ENCODE measurements at regions not wholly inside any gene's neighbourhood (a gene's known extent, or its start where the extent isn't known, plus 50 kb on each side); places are given as distances from the start of the nearest gene placed in this dataset.

- TF ChIP-seq POLR2A (IDR thresholded peaks at IDR 0.05) = no peak
- TF ChIP-seq CTCF (IDR thresholded peaks at IDR 0.05) = no peak
Observed at GRCh38 chr15:69570997-69571396, 118.4 kb downstream of the RPLP1 start.

Measured in thyroid gland (tissue), 4 donors.